HG02981 (cell line): ENCODE measurements at regions not wholly inside any gene's neighbourhood (a gene's known extent, or its start where the extent isn't known, plus 50 kb on each side); places are given as distances from the start of the nearest gene placed in this dataset.
"Not testable (repeated sequence)": the region's sequence is repeated elsewhere in the genome, so short reads cannot be mapped to it uniquely, and the experiment has no call there.

Experiments used
- ATAC-seq: cut with Tn5 transposase; IDR thresholded peaks from one replicate; pipeline ENCODE4 v1.9.1; 2021; ENCODE audit warnings: mild to moderate bottlenecking, moderate library complexity; ENCODE audit not compliant: unreplicated experiment

GRCh38 chr4:181051931-181052330 lies 1191.3 kb upstream of the TENM3 start:
- no peak for ATAC-seq

GRCh38 chr4:181061787-181062186 lies 1181.4 kb upstream of the TENM3 start:
- no peak for ATAC-seq

- ATAC-seq = no peak
Observed at GRCh38 chr4:181063212-181063611, 1180.0 kb upstream of the TENM3 start.

- ATAC-seq = no peak
Observed at GRCh38 chr4:181077341-181077740, 1165.9 kb upstream of the TENM3 start.

GRCh38 chr4:181078196-181078595 lies 1165.0 kb upstream of the TENM3 start:
- no peak for ATAC-seq

- no peak for ATAC-seq
Observed at GRCh38 chr4:181083757-181084361, 1159.3 kb upstream of the TENM3 start.

- no peak for ATAC-seq
Observed at GRCh38 chr4:181085557-181085956, 1157.6 kb upstream of the TENM3 start.

GRCh38 chr4:181105487-181105886 lies 1137.7 kb upstream of the TENM3 start:
- no peak for ATAC-seq

GRCh38 chr4:181106398-181106797 lies 1136.8 kb upstream of the TENM3 start:
- ATAC-seq = no peak

GRCh38 chr4:181108237-181108636 lies 1135.0 kb upstream of the TENM3 start:
- no peak for ATAC-seq

- ATAC-seq = no peak
Observed at GRCh38 chr4:181119186-181119585, 1124.0 kb upstream of the TENM3 start.

- ATAC-seq = no peak
Observed at GRCh38 chr4:181121733-181122132, 1121.5 kb upstream of the TENM3 start.

- no peak for ATAC-seq
Observed at GRCh38 chr4:181127171-181127570, 1116.0 kb upstream of the TENM3 start.

- not testable (repeated sequence) for ATAC-seq
Observed at GRCh38 chr4:181130317-181130716, 1112.9 kb upstream of the TENM3 start.

GRCh38 chr4:181137351-181137750 lies 1105.9 kb upstream of the TENM3 start:
- ATAC-seq = no peak

GRCh38 chr4:181138116-181138515 lies 1105.1 kb upstream of the TENM3 start:
- no peak for ATAC-seq

GRCh38 chr4:181140037-181140603 lies 1103.1 kb upstream of the TENM3 start:
- no peak for ATAC-seq

GRCh38 chr4:181143250-181143854 lies 1099.8 kb upstream of the TENM3 start:
- peak; percentile 83 for ATAC-seq

GRCh38 chr4:181146051-181146450 lies 1097.2 kb upstream of the TENM3 start:
- no peak for ATAC-seq

GRCh38 chr4:181147416-181147951 lies 1095.7 kb upstream of the TENM3 start:
- ATAC-seq = no peak

- no peak for ATAC-seq
Observed at GRCh38 chr4:181148470-181148869, 1094.7 kb upstream of the TENM3 start.

GRCh38 chr4:181150191-181150590 lies 1093.0 kb upstream of the TENM3 start:
- ATAC-seq = no peak
